NCI-H1417 (cell line): ENCODE measurements at regions not wholly inside any gene's neighbourhood (a gene's known extent, or its start where the extent isn't known, plus 50 kb on each side); places are given as distances from the start of the nearest gene placed in this dataset.
"Not testable (repeated sequence)": the region's sequence is repeated elsewhere in the genome, so short reads cannot be mapped to it uniquely, and the experiment has no call there.

Source experiments
- DNase-seq, 3 experiments: peaks; one replicate each; lab custom pipeline; 2025; lab: John Stamatoyannopoulos, UW

- DNase-seq: no peak
Measured at GRCh38 chr1:110260194-110260593, 50.1 kb downstream of the KCNC4 start.

DNA sequence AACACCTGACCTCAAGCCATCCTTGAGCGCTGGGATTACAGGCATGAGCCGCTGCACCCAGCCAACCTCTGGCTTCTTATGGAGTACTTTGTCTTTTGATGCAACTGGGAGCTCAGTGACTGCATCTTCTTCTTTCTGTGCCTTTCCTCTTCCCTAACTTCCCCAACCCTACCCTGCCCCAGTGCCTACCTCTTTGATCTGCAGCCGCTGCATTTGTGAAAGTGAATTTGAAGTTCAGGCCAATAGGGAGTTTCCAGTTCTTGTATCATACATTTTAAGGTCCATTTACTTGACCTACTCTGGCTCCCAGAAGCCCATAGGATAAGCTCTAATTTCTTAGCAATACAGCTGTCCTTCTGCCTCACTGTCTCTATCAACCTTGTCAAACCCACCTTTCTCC lies 52.2 kb downstream of the KCNC4 start:
- no peak for DNase-seq

- DNase-seq: peak in 1 of 3 experiments; percentile 49
Measured at GRCh38 chr1:110262846-110263631, 52.9 kb downstream of the KCNC4 start.

- DNase-seq: no peak
Measured at GRCh38 chr1:110264430-110264829, 54.3 kb downstream of the KCNC4 start.

DNA sequence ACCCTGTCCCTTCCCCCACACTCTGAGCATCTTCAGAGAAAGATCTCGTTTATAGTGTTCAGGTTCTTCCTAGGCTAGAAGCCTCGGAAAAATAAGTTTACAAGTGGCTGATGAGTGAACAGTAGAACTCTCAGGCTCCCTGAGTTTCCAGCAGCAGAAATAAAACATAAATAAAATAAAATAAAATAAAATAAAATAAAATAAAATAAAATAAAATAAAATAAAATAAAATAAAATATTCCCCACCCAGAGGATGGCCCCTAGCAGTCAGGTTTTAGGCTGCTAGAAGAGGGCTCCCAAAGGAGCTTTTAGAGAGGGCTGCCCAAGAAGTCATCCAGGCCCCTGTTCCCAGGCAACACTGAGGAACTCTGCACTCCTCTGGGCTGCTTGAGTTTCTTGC lies 55.1 kb downstream of the KCNC4 start:
- no peak for DNase-seq

DNA sequence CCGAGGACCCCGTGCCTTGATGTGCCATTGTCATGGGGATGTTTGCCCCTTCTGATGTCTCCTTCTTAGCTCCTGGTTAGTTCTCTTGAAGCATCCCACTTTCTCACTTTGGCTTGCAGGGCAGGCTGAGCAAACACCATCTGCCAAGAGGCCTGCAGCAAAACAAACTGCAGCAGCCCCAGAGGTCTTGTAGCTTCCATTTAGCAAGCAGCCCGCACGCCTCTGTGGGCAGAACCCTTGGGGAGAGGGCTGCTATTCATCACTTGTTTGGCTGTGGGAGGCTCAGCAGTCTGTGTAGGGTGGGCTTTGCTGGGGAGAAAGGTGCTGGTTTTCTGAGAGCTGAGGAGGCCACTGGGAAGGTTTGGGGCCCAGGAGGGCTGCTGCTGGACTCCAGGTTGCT lies 56.7 kb downstream of the KCNC4 start:
- DNase-seq: no peak

DNA sequence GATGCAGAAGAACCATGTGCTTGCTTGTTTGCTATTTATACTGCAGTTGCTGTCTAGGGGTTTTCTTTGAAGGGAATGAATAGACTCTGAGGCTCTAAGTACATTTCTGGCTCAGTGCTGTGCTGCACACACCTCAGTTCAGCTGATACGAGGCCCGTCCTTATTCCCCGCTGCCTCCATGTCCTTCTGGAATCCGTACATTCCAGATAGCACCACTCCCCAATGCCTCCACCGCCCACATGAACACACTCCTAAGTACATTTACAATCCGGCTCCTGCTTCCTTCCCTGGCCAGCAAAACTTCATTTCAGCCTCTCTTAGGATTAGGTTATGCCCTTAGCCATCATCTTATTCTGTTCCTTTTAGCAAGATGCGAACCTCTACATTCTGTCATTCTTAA lies 57.1 kb downstream of the KCNC4 start:
- no peak for DNase-seq

- no peak for DNase-seq
Measured at GRCh38 chr1:110272045-110272444, 61.9 kb downstream of the KCNC4 start.

GRCh38 chr1:110273832-110274231 lies 63.7 kb downstream of the KCNC4 start:
- not testable (repeated sequence) for DNase-seq

DNA sequence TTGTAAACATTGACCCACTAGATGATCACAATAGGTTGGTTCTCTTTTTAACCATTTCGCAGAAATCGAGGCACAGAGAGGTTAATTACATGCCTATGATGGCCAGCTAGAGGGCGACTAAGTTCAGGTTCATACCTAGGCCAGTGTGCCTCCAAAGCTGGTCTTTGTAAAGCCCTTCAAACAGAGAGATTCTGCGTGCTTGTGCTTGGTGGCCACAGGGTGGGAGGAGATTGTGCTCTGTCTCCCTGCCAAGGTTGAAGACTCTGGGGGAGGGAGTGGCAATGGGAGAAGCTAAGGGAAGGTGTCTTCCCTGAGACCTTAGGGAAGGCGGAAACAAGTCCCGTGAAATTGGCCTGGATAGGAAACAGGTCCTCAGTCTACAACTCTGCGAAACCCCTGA lies 59.1 kb upstream of the RBM15 start:
- no peak for DNase-seq

- no peak for DNase-seq
Measured at GRCh38 chr1:110280804-110281203, 58.4 kb upstream of the RBM15 start.

GRCh38 chr1:110281363-110282290 lies 57.5 kb upstream of the RBM15 start:
- DNase-seq: peak in 2 of 3 experiments; percentile 79 to 97

DNA sequence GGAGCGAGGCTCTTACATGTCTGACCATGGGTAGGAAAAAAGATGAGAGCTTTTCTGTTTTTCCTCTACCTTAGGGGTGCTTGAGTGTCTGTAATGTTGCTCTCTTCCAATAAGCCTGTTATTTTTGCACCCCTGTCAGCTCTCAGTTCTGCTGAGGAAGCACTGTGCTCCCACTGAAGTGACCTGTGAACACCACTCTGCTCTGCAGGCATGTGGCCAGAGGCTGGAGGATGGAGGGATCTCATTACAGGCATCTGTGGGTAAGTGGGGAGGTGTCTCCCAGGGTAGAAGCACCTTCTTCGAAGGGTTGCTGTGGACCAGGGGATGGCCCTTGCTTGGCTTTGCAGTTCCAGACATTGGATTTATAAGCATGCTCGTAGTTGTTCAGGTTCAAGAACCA lies 56.8 kb upstream of the RBM15 start:
- DNase-seq: peak in 1 of 3 experiments; percentile 96

- no peak for DNase-seq
Measured at GRCh38 chr1:110283677-110284076, 55.5 kb upstream of the RBM15 start.

- no peak for DNase-seq
Measured at GRCh38 chr1:110285316-110285715, 53.9 kb upstream of the RBM15 start.

DNA sequence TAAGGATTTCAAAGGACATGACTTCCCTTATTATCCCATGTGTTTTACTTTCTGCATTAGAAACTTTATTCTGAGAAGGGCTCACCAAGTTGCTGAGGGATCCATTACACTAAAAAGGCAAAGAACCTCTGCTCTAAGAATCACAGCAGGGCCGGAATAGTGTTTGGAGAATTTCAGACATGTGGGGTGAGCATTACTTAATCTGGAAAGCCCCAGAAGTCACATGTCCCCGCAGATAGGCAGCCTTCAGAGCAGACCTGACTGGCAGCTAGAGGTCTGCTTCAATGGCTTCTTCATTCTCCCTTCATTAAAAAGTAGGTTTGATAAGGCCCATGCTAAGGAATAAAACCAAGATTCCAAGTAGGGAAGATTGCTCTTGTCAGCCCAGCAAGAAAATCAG lies 52.6 kb upstream of the RBM15 start:
- no peak for DNase-seq

DNA sequence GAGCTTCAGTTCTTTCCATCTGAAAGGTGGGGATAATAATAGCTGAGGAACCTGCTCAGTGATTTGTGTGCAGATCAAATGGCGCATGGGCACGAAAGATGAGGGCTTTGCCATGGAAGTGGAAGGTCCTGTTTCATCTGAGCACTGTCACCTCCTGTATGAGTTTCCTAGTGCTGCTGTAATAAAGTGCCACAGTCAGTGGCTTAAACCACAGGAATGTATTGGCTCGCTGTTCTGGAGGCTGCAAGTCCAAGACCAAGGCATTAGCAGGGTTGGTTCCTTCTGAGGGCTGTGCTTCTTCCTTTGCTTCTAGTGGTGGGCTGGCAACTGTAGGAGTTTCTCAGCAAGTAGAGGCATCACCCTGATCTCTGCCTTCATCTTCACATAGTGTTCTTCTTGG lies 51.1 kb upstream of the RBM15 start:
- no peak for DNase-seq
